Activated T-helper 1 cell treated with anti-CD3 and anti-CD28 coated beads, Interleukin-12 subunit alpha, Interleukin-12 subunit beta, Interleukin-2, Interleukin-4 antibody, amounts not matched to agents 30 ng/mL and 10 ng/mL and 1 ng/mL, durations not matched to agents 14 hours and 24 hours and 36 hours (primary cell): ENCODE measurements at regions not wholly inside any gene's neighbourhood (a gene's known extent, or its start where the extent isn't known, plus 50 kb on each side); places are given as distances from the start of the nearest gene placed in this dataset.

Experiments
- DNase-seq: peaks from one replicate; pipeline ENCODE4 v3.0.0; 2021; ENCODE audit warnings: low spot score
- H3K27ac Mint-ChIP-seq: one replicate; pipeline ENCODE4 v1.8.0; 2021; ENCODE audit warnings: mild to moderate bottlenecking, mixed read lengths
- H3K27me3 Mint-ChIP-seq: one replicate; pipeline ENCODE4 v1.8.0; 2022; ENCODE audit warnings: mild to moderate bottlenecking, moderate library complexity, mixed read lengths; ENCODE audit not compliant: insufficient read depth
- H3K36me3 Mint-ChIP-seq: one replicate; pipeline ENCODE4 v1.8.0; 2021; ENCODE audit warnings: low read depth, mixed read lengths
- H3K4me1 Mint-ChIP-seq: one replicate; pipeline ENCODE4 v1.8.0; 2021; ENCODE audit warnings: low read depth, mixed read lengths
- H3K4me3 Mint-ChIP-seq: one replicate; pipeline ENCODE4 v1.8.0; 2021; ENCODE audit warnings: mild to moderate bottlenecking, moderate library complexity, mixed read lengths
- H3K9me3 Mint-ChIP-seq: one replicate; pipeline ENCODE4 v1.8.0; 2021; ENCODE audit warnings: mixed read lengths
- intact Hi-C: fragments of 100-400 bp; cut with micrococcal nuclease; formaldehyde crosslinking; loops from one replicate; pipeline ENCODE4 v1.15.1; 2024

DNA sequence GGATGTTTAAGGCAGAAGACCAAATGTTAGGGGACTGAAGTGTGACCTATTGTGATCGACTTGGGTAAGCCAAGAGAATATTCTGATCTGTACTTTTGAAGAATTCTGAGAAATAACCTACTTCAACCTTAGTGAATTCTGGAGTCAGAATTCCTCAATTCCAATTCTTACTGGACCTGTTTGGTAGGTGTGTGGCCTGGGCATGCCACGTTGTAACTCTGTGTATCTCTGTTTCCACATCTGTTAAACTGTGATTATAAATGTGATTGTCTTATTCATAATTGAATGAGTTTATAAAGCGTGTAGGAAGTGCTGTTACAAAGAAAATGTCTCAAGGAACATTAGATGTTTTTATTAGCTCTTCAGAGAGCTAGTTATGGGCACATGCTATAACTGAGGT lies 64.5 kb downstream of the TUSC1 start:
- Mint-ChIP-seq H3K36me3 (no peaks in the 10 kb centered on the region), H3K4me3 (no peak overlapping the region), H3K4me1 (no peaks in the 10 kb centered on the region), H3K9me3 (peaks cover 6% of the 10 kb centered on the region), H3K27me3 (no peaks in the 10 kb centered on the region), H3K27ac (no peak overlapping the region)
- no peak for DNase-seq
- intact Hi-C loops: no loop called here

DNA sequence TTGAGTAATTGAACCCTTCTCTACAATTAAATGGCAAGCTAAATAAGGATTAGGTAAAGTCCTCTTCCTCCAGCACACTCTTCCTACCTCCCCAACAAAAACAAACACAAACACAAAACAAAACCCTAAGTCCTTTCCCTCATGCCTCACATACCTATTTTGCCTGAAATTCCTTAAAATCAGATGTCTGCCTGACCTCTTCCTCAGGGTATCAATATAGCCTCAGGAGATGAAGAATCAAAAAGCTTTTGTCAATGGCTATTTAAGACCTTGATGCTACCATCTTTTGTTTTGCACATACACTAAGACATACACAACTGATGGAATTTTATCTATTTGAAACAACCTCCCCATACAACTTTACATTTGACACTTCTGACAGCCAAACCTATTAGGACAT lies 75.1 kb downstream of the TUSC1 start:
- H3K36me3 Mint-ChIP-seq: no peaks in the 10 kb centered on the region
- intact Hi-C loops: no loop called here
- H3K4me3 Mint-ChIP-seq: no peak overlapping the region
- H3K4me1 Mint-ChIP-seq: no peaks in the 10 kb centered on the region
- no peaks in the 10 kb centered on the region for H3K27me3 Mint-ChIP-seq
- no peak overlapping the region for H3K27ac Mint-ChIP-seq
- DNase-seq: no peak
- peaks cover 6% of the 10 kb centered on the region for H3K9me3 Mint-ChIP-seq

DNA sequence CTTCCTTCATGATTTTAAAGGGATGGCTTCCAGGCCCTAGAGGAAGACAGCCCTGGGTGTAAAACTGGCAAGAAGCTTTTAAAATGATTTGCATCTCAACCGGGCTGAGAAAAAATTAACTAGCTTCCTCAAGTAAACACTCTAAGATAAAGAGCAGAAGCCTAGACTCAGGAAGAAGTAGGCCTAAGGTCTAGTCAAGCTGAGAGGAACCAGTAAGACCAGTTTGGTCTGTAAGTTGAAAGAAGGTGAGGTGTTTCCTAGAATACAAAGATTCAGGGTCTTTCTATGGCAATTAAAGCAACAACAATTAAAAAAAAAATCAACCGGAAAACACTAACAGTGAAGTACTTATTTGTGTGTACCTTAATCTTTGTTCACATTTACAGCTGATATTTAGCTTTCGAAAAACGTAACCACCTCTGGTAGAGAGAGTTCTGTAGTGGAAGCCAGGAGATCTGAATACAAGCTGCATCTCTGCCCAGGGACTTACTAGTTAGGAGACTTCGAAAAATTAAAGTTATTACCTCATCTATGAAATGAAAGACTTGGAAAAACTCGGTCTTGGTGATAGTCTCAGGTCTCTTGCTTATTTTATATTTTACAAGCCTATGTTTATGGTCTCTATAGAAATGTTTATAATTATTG lies 75.7 kb downstream of the TUSC1 start:
- no peaks in the 10 kb centered on the region for H3K36me3 Mint-ChIP-seq
- no peak overlapping the region for H3K4me3 Mint-ChIP-seq
- H3K27ac Mint-ChIP-seq: no peak overlapping the region
- no peaks in the 10 kb centered on the region for H3K4me1 Mint-ChIP-seq
- no peaks in the 10 kb centered on the region for H3K27me3 Mint-ChIP-seq
- peaks cover 6% of the 10 kb centered on the region for H3K9me3 Mint-ChIP-seq
- no peak for DNase-seq
- intact Hi-C loops: no loop called here

DNA sequence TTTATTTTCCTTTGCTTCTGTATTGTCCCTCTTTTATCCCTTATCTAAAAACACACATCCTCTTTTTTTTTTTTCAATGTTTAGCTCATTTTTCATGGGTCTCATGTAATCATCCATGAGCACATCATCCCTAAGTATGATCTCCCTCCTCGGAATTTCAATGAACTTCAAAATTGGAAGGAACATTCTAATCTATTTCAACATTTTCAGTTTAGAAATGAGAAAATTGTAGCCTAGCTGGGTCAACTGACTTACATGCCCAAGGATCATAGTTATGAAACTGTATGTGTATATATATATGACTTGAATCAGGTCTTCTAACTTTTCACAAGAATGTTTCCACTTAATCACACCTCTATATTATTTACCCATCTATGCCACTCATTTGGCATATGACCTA lies 77.7 kb downstream of the TUSC1 start:
- intact Hi-C loops: no loop called here
- H3K9me3 Mint-ChIP-seq: peaks cover 9% of the 10 kb centered on the region
- H3K4me3 Mint-ChIP-seq: no peak overlapping the region
- no peaks in the 10 kb centered on the region for H3K36me3 Mint-ChIP-seq
- no peak overlapping the region for H3K27ac Mint-ChIP-seq
- no peak for DNase-seq
- no peaks in the 10 kb centered on the region for H3K27me3 Mint-ChIP-seq
- no peaks in the 10 kb centered on the region for H3K4me1 Mint-ChIP-seq

DNA sequence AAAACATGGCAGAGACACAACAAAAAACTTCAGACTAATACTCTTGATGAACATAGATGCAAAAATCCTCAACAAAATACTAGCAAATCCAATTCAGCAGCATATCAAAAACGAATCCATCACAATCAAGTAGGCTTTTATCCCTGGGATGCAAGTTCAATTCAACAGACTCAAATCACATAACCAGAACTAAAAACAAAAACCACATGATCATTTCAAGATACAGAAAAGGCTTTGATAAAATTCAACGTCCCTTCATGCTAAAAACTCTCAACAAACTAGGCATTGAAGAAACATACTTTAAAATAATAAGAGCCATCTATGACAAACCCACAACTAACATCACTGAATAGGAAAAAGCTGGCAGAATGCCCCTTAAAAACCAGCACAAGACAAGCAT lies 93.6 kb downstream of the TUSC1 start:
- Mint-ChIP-seq H3K4me1 (no peaks in the 10 kb centered on the region), H3K9me3 (peaks cover 21% of the 10 kb centered on the region), H3K27me3 (no peaks in the 10 kb centered on the region), H3K27ac (no peak overlapping the region), H3K36me3 (no peaks in the 10 kb centered on the region), H3K4me3 (no peak overlapping the region)
- no peak for DNase-seq
- intact Hi-C loops: no loop called here

DNA sequence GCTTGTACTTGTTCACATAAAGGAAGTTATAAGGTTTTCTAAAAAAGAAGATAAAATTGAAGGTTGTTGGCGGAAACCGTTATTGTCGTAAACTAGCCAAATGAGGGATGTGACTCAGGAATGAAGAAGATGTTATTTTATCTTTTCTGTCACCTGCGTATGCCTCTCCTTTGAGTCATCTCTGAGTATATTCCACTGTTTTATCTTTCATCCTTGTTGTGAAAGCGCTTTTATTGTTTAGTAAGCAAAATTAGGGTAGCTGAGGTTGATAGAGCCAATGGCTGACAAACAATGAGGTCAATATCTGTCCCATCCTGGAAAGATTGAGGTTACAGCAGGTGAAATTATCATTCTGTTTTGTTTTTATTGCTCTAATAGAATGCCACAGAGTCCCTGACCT lies 105.0 kb downstream of the TUSC1 start:
- H3K9me3 Mint-ChIP-seq: peaks cover 14% of the 10 kb centered on the region
- no peaks in the 10 kb centered on the region for H3K27me3 Mint-ChIP-seq
- DNase-seq: no peak
- intact Hi-C loops: no loop called here
- no peak overlapping the region for H3K27ac Mint-ChIP-seq
- H3K4me3 Mint-ChIP-seq: no peak overlapping the region
- no peaks in the 10 kb centered on the region for H3K4me1 Mint-ChIP-seq
- no peaks in the 10 kb centered on the region for H3K36me3 Mint-ChIP-seq

DNA sequence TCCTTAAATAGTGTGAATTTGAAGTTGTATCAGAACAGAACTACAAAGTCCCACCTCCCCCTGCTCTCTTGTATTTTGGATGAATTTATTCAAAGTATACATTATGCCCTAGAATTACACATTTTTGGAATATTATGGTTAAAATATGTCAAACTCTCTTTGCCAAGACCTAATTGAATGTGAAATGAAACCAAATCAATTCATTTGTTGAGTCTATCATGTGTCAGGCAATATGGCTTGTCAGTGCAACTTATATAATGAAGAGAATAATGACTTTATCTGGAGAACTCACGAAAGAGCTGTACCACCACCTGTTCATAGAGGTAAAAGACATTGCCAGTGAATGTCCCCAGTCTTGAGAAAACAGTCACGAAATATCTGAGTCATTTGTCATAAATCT lies 106.8 kb downstream of the TUSC1 start:
- Mint-ChIP-seq H3K4me1 (no peaks in the 10 kb centered on the region), H3K27ac (no peak overlapping the region), H3K4me3 (no peak overlapping the region), H3K27me3 (no peaks in the 10 kb centered on the region), H3K9me3 (peaks cover 16% of the 10 kb centered on the region), H3K36me3 (no peaks in the 10 kb centered on the region)
- intact Hi-C loops: no loop called here
- DNase-seq: no peak

DNA sequence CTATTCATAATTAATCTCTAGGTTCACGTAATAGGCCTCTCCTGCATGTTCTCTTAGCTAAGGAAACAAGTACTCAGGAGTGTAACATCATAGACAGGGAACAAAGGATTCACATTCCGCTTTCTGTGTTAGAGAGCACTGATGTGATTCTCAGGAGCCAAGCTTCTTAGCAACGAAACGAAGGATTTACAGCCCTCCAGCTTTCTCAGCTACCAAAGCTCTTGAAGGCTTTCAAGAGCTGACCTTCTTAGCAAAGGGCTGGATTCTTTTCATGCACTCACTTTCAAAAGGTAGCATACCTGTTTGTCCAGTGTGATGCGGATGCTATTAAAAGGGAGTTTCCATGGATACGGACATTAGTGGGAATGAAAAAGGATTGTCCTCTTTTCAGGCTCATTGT lies 107.4 kb downstream of the TUSC1 start:
- H3K4me1 Mint-ChIP-seq: no peaks in the 10 kb centered on the region
- DNase-seq: no peak
- intact Hi-C loops: no loop called here
- peaks cover 16% of the 10 kb centered on the region for H3K9me3 Mint-ChIP-seq
- no peaks in the 10 kb centered on the region for H3K36me3 Mint-ChIP-seq
- H3K27me3 Mint-ChIP-seq: no peaks in the 10 kb centered on the region
- no peak overlapping the region for H3K4me3 Mint-ChIP-seq
- no peak overlapping the region for H3K27ac Mint-ChIP-seq

DNA sequence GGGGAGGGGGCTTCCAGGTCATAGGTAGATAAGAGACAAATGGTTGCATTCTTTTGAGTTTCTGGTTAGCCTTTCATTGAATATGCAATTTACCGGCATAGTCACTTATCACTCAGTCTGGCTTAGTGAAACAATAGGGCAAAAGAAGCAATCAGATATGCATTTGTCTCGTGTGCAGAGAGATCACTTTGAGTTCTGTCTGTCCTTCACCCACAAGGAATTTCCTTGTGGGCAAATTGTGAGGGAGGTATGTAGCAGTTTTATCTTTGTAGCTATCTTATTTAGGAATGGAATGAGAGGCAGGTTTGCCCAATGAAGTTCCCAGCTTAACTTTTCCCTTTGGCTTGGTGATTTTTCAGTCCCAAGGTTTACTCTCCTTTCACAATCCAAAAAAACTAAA lies 116.1 kb downstream of the TUSC1 start:
- no peaks in the 10 kb centered on the region for H3K27me3 Mint-ChIP-seq
- H3K36me3 Mint-ChIP-seq: no peaks in the 10 kb centered on the region
- H3K27ac Mint-ChIP-seq: no peak overlapping the region
- no peaks in the 10 kb centered on the region for H3K4me1 Mint-ChIP-seq
- intact Hi-C loops: no loop called here
- no peak overlapping the region for H3K4me3 Mint-ChIP-seq
- DNase-seq: no peak
- peaks cover 9% of the 10 kb centered on the region for H3K9me3 Mint-ChIP-seq

DNA sequence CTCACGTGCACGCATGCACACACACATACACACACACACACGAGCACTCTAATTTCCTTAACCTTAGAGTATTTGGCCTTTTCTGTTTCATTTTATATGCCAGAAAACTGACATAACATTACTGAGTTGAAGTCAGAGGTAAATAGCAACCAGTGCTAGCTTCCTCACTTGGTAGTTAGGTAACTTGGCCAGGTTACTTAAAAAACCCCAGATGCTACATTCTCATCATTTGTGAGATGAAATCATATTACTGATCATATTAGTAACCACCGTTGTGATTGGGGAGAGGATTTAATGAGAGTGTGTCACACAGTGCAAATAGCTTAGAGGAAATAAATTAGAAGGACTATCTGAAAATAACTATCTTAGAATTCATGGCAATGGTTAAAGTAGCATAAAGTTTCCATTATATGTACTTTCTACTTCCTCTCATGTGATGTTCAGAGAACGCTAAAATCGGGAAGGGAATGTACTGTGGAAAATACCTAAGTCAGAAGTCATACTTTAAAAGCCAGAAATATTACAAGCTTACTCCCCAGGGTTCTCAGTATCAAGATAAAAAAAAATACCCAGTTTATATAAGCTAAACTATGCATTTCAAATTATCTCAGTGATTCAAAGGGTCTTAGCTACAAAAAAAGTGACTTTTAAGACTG lies 120.5 kb downstream of the TUSC1 start:
- H3K27me3 Mint-ChIP-seq: no peaks in the 10 kb centered on the region
- no peak overlapping the region for H3K27ac Mint-ChIP-seq
- H3K9me3 Mint-ChIP-seq: peaks cover 5% of the 10 kb centered on the region
- H3K4me3 Mint-ChIP-seq: no peak overlapping the region
- no peak for DNase-seq
- H3K4me1 Mint-ChIP-seq: no peaks in the 10 kb centered on the region
- H3K36me3 Mint-ChIP-seq: no peaks in the 10 kb centered on the region
- intact Hi-C loops: no loop called here

DNA sequence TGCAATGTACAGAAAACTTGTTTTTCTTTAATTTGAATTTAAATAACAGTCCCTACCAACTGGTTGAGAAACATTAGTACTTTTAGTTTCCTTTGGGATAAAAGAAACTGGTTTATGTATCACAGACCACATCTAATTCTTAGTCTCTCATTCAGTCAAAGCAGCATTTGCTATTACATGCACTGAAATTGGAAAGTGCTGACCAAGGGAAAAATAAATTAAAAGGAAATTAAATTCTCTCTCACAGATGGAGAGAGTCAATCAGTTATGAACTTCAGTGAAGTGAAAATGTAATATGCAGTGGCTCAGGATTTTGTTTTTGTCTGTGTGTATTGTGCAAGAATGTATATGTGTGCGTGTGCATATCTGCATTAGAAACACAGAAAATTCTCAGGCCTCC lies 121.7 kb downstream of the TUSC1 start:
- no peak for DNase-seq
- H3K4me3 Mint-ChIP-seq: no peak overlapping the region
- intact Hi-C loops: no loop called here
- H3K4me1 Mint-ChIP-seq: no peaks in the 10 kb centered on the region
- no peak overlapping the region for H3K27ac Mint-ChIP-seq
- H3K36me3 Mint-ChIP-seq: no peaks in the 10 kb centered on the region
- no peaks in the 10 kb centered on the region for H3K9me3 Mint-ChIP-seq
- H3K27me3 Mint-ChIP-seq: no peaks in the 10 kb centered on the region

DNA sequence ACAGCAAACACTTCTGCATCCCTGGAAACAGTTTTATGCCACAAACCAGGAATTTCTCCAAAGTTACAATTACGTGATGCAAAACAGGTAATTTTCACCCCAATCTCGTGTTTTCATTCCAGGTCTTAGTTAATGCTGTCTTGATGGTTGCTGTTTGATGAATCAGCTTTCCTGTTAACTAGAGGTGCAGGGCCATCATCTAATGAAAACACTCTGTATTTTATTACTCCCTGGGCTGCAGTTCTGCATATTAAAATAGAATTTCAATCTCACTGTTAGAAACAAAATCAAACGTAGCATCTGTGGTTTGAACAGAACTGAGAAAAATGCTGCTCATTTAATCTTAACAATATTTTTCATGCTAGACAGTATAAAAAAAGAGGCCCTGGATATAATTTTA lies 129.4 kb downstream of the TUSC1 start:
- intact Hi-C loops: no loop called here
- Mint-ChIP-seq H3K9me3 (peaks cover 7% of the 10 kb centered on the region), H3K27me3 (no peaks in the 10 kb centered on the region), H3K4me1 (no peaks in the 10 kb centered on the region), H3K27ac (no peak overlapping the region), H3K4me3 (no peak overlapping the region), H3K36me3 (no peaks in the 10 kb centered on the region)
- DNase-seq: no peak

DNA sequence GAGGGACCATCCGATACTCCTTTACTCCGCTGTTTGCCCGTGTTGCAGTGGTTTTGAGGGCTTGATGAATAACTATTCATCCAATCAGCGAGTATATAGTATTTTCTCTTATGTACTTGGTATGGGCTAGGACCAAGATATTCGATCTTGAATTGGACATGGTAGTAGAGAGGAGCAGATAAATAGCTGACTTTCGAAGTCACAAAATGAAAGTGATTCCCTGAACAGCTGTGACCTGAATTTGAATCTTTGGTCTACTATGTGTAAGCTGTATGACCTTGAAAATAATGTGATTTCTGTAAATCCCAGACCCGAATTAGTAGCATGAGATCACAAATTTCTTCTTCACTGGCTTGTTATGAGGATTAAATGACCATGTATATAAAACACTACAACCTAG lies 134.4 kb downstream of the TUSC1 start:
- no peaks in the 10 kb centered on the region for H3K27me3 Mint-ChIP-seq
- intact Hi-C loops: no loop called here

DNA sequence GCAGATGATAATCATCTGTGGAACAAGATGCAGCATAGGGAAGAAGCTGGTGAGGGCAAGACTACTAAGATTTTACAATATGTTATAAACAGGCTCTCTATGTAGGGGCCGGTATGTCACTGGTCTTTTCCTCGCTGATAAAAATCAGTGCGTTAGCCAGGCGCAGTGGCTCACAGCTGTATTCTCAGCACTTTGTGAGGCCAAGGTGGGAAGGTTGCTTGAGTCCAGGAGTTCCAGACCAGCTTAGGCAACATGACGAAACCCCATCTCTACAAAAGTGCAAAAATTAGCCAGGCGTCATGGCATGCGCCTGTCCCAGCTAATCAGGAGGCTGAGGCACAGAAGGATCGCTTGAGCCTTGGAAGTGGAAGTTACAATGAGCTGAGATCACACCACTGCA lies 135.9 kb downstream of the TUSC1 start:
- peaks cover 5% of the 10 kb centered on the region for H3K9me3 Mint-ChIP-seq
- intact Hi-C loops: no loop called here
- H3K4me1 Mint-ChIP-seq: no peaks in the 10 kb centered on the region
- DNase-seq: no peak
- H3K27ac Mint-ChIP-seq: no peak overlapping the region
- H3K36me3 Mint-ChIP-seq: no peaks in the 10 kb centered on the region
- H3K4me3 Mint-ChIP-seq: no peak overlapping the region
- no peaks in the 10 kb centered on the region for H3K27me3 Mint-ChIP-seq

More for the DNA sequence above, 134.4 kb downstream of the TUSC1 start:
- DNase-seq: no peak
- H3K4me3 Mint-ChIP-seq: no peak overlapping the region
- no peaks in the 10 kb centered on the region for H3K36me3 Mint-ChIP-seq
- H3K9me3 Mint-ChIP-seq: peaks cover 5% of the 10 kb centered on the region
- H3K4me1 Mint-ChIP-seq: no peaks in the 10 kb centered on the region
- H3K27ac Mint-ChIP-seq: no peak overlapping the region
